ENCODE measurements at regions not wholly inside any gene's neighbourhood (a gene's known extent, or its start where the extent isn't known, plus 50 kb on each side); places are given as distances from the start of the nearest gene placed in this dataset.

DNA sequence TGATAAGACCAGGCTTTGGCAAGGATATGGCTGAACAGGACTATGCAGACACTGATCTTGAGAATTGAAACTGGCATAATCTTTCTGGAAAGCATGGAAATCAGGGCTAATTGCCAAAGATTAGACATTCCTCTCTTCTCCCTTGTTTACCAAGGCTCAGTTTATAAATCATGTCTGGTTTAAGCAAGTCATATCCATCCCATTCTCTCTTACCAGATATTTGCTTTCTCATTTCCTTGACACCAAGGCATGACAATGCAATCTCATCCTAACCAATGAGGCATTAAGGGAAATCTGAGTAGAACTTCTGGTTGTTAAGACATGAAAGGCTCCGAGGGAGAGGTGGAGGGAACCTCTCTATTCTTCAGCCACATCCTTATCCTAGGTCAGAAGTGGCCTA is 110.3 kb upstream of the CEP85L start:
- Histone ChIP-seq H3K36me3 (ENCODE audit: control insufficient read depth, insufficient read depth, low read length) (no peaks in the 10 kb centered on the region), H3K27me3 (ENCODE audit: control insufficient read depth, insufficient read depth, low read length) (no peaks in the 10 kb centered on the region), H3K4me1 (ENCODE audit: control insufficient read depth, insufficient read depth, low read length) (no peaks in the 10 kb centered on the region), H3K9me3 (ENCODE audit: control insufficient read depth, low read length) (no peaks in the 10 kb centered on the region), H3K4me3 (ENCODE audit: low read length) (no peak overlapping the region), H3K9ac (ENCODE audit: low read length) (no peak overlapping the region)

GRCh38 chr6:118758946-118759345 is 107.6 kb upstream of the CEP85L start:
- Histone ChIP-seq H3K27me3 (ENCODE audit: control insufficient read depth, insufficient read depth, low read length) (no peaks in the 10 kb centered on the region), H3K36me3 (ENCODE audit: control insufficient read depth, insufficient read depth, low read length) (no peaks in the 10 kb centered on the region), H3K9me3 (ENCODE audit: control insufficient read depth, low read length) (no peaks in the 10 kb centered on the region), H3K4me3 (ENCODE audit: low read length) (no peak overlapping the region), H3K4me1 (ENCODE audit: control insufficient read depth, insufficient read depth, low read length) (no peaks in the 10 kb centered on the region), H3K9ac (ENCODE audit: low read length) (no peak overlapping the region)

DNA sequence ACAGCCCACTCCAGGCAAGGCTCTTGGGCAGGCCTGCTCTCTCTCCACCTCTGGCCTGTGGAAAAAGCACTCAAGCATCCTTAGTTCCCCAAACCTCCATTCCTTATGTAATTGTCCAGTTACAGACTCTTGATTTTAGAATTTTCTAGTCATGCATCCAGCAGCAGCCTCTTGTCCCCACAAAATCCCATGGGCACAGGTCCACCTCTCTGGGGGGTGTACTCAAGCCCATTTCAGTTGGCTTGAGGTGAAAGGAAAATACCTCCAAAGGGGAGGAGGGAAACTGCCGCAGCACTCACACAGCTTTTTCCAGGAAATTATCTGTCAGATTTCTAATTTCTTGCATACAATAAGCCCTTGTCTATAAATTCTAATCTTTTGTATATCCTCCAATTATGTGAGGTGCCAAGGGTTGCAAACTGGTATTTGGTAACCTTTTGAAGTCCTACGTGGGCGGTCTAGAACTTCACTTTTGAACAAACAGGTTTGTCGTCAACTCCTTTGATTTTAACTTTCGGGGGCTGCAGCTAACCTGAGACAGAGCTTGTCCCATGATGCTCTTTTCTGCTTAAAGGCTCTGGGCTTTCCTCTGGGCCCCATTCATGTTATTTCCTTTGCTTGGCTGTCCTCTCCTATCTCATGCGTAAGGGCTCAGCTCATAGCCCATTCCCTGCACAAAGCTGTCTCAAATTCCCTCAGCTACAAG is 104.7 kb upstream of the CEP85L start:
- H3K9ac ChIP-seq (ENCODE audit: low read length), result no peak overlapping the region
- H3K36me3 ChIP-seq (ENCODE audit: control insufficient read depth, insufficient read depth, low read length), result no peaks in the 10 kb centered on the region
- no peak overlapping the region for H3K4me3 ChIP-seq (ENCODE audit: low read length)

DNA sequence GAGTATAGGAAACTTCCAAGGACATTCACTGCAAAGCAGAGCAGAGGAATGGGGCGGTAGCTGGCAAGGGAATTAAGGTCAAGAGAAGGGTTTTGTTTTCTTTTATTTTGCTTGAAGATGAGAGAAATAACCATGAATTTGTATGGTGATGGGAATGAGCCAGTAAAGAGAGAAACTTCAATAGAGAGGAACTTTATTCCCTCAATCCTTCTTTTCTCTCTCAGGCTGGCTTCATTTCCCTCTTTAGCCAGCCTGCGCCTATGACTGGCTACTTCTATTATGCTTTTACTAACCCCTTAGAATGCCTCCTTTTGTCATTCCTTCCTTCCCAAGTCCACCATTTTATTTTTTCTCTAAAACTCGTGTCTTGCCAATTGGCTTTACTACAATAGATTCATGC is 101.4 kb upstream of the CEP85L start:
- peaks cover 10% of the 10 kb centered on the region for H3K4me1 ChIP-seq (ENCODE audit: control insufficient read depth, insufficient read depth, low read length)
- no peaks in the 10 kb centered on the region for H3K36me3 ChIP-seq (ENCODE audit: control insufficient read depth, insufficient read depth, low read length)
- H3K4me3 ChIP-seq (ENCODE audit: low read length), result no peak overlapping the region
- H3K9ac ChIP-seq (ENCODE audit: low read length), result no peak overlapping the region
- no peaks in the 10 kb centered on the region for H3K9me3 ChIP-seq (ENCODE audit: control insufficient read depth, low read length)
- H3K27me3 ChIP-seq (ENCODE audit: control insufficient read depth, insufficient read depth, low read length), result no peaks in the 10 kb centered on the region

More for the DNA sequence above, 104.7 kb upstream of the CEP85L start:
- Histone ChIP-seq H3K9me3 (ENCODE audit: control insufficient read depth, low read length) (no peaks in the 10 kb centered on the region), H3K27me3 (ENCODE audit: control insufficient read depth, insufficient read depth, low read length) (no peaks in the 10 kb centered on the region), H3K4me1 (ENCODE audit: control insufficient read depth, insufficient read depth, low read length) (no peaks in the 10 kb centered on the region)

DNA sequence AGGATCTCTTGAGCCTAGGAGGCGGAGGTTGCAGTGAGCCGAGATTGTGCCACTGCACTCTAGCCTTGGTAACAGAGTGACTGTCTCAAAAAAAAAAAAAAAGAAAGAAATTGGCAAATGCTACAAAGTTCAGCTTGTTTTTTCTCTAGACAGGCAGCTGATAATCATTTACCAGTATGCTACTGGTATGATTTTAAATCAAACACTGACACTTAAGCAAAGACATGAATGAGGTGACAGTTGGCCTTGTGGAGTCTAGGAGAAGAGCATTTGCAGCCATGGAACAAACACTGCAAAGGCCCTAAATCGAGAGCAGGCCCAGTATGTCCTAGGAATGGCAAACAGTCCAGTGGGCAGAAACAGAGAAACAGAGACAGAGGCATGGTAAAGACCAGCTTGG is 99.7 kb upstream of the CEP85L start:
- H3K9ac ChIP-seq (ENCODE audit: low read length), result no peak overlapping the region
- H3K4me3 ChIP-seq (ENCODE audit: low read length), result no peak overlapping the region
- no peaks in the 10 kb centered on the region for H3K36me3 ChIP-seq (ENCODE audit: control insufficient read depth, insufficient read depth, low read length)
- H3K27me3 ChIP-seq (ENCODE audit: control insufficient read depth, insufficient read depth, low read length), result no peaks in the 10 kb centered on the region
- peaks cover 14% of the 10 kb centered on the region for H3K4me1 ChIP-seq (ENCODE audit: control insufficient read depth, insufficient read depth, low read length)
- H3K9me3 ChIP-seq (ENCODE audit: control insufficient read depth, low read length), result no peaks in the 10 kb centered on the region

- Histone ChIP-seq H3K9me3 (ENCODE audit: control insufficient read depth, low read length) (no peaks in the 10 kb centered on the region), H3K9ac (ENCODE audit: low read length) (no peak overlapping the region), H3K27me3 (ENCODE audit: control insufficient read depth, insufficient read depth, low read length) (no peaks in the 10 kb centered on the region), H3K4me3 (ENCODE audit: low read length) (no peak overlapping the region), H3K36me3 (ENCODE audit: control insufficient read depth, insufficient read depth, low read length) (no peaks in the 10 kb centered on the region), H3K4me1 (ENCODE audit: control insufficient read depth, insufficient read depth, low read length) (peaks cover 14% of the 10 kb centered on the region)
Measured at GRCh38 chr6:118750143-118750542, 98.8 kb upstream of the CEP85L start.

DNA sequence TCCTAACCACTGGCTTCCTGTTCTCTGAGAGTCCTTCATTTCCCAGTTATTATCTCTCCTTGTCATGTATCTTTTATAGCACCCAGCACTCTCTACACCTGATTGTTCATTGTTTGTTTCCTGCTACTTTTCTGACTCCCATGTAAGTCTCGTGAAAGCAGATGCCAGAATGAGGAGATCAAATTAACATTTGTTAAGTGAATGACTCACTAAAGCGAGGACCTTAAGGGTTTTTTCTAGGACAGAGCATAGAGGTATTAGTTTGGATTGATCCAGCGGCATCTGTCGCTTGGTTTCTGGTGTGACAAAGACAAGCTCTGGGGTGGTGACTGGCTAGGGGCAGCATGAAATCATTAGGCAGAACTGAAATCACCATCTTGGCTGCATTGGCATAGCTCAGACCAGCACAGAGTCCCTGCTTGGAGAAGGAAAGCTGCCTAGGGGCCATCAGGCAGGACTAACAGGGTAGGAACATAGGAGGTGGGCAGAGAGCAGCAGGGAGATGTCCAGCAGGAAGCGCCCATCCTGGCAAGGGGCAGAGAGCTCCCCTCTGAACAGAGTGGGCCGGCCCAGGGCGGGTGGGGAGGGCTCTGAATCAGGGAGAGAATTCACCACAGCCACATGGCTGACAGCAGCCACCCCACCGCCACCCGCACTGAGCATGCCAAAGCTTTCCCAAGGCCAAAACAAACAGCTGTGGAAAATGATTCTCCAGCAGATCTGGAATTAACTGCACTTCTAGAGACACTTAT is 97.1 kb upstream of the CEP85L start:
- no peaks in the 10 kb centered on the region for H3K9me3 ChIP-seq (ENCODE audit: control insufficient read depth, low read length)
- H3K4me1 ChIP-seq (ENCODE audit: control insufficient read depth, insufficient read depth, low read length), result peaks cover 14% of the 10 kb centered on the region
- H3K36me3 ChIP-seq (ENCODE audit: control insufficient read depth, insufficient read depth, low read length), result no peaks in the 10 kb centered on the region
- H3K27me3 ChIP-seq (ENCODE audit: control insufficient read depth, insufficient read depth, low read length), result no peaks in the 10 kb centered on the region
- peak overlapping the region; percentile 27 for H3K9ac ChIP-seq (ENCODE audit: low read length)
- H3K4me3 ChIP-seq (ENCODE audit: low read length), result no peak overlapping the region

- H3K9ac ChIP-seq (ENCODE audit: low read length), result no peak overlapping the region
- H3K9me3 ChIP-seq (ENCODE audit: control insufficient read depth, low read length), result no peaks in the 10 kb centered on the region
- no peaks in the 10 kb centered on the region for H3K27me3 ChIP-seq (ENCODE audit: control insufficient read depth, insufficient read depth, low read length)
- no peaks in the 10 kb centered on the region for H3K36me3 ChIP-seq (ENCODE audit: control insufficient read depth, insufficient read depth, low read length)
- H3K4me3 ChIP-seq (ENCODE audit: low read length), result no peak overlapping the region
- H3K4me1 ChIP-seq (ENCODE audit: control insufficient read depth, insufficient read depth, low read length), result peaks cover 14% of the 10 kb centered on the region
Measured at GRCh38 chr6:118746825-118747174, 95.4 kb upstream of the CEP85L start.

DNA sequence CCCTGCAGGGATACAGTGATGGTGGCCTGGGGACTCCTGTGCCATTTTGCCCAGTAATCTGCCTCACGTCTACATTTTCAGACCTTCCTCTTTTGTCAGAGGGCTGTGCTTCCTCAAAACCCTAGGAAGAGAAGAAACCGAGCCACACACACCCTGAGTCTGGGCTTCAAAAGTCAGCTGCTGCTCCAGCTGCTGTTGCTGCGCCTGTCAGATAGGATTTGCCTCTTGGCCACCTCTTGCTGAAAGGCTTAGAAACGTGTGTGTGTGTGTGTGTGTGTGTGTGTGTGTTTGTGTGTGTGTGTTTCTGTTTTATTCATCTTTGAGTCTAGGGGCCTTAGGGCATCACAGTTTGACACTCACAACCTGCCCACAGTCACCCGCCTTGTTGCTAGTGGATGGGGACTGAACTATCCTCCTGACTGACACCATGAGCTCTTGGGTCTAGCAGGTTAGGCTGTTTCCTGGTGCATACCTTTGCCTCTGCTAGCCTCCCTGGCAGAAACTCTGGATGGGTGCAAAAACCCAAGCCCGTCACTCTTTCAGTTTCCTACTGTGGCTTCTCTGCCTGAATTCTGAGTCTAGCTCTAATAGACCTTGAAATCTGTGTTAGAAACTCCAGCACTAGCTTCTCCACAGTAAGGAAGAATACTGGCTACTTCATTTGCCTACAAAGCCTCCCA is 94.9 kb upstream of the CEP85L start:
- H3K9me3 ChIP-seq (ENCODE audit: control insufficient read depth, low read length), result no peaks in the 10 kb centered on the region
- peaks cover 14% of the 10 kb centered on the region for H3K4me1 ChIP-seq (ENCODE audit: control insufficient read depth, insufficient read depth, low read length)
- no peaks in the 10 kb centered on the region for H3K27me3 ChIP-seq (ENCODE audit: control insufficient read depth, insufficient read depth, low read length)
- H3K4me3 ChIP-seq (ENCODE audit: low read length), result no peak overlapping the region
- no peaks in the 10 kb centered on the region for H3K36me3 ChIP-seq (ENCODE audit: control insufficient read depth, insufficient read depth, low read length)
- no peak overlapping the region for H3K9ac ChIP-seq (ENCODE audit: low read length)

GRCh38 chr6:118745156-118745555 is 93.8 kb upstream of the CEP85L start:
- no peaks in the 10 kb centered on the region for H3K27me3 ChIP-seq (ENCODE audit: control insufficient read depth, insufficient read depth, low read length)
- no peak overlapping the region for H3K9ac ChIP-seq (ENCODE audit: low read length)
- no peak overlapping the region for H3K4me3 ChIP-seq (ENCODE audit: low read length)
- peaks cover 14% of the 10 kb centered on the region for H3K4me1 ChIP-seq (ENCODE audit: control insufficient read depth, insufficient read depth, low read length)
- H3K36me3 ChIP-seq (ENCODE audit: control insufficient read depth, insufficient read depth, low read length), result no peaks in the 10 kb centered on the region
- H3K9me3 ChIP-seq (ENCODE audit: control insufficient read depth, low read length), result no peaks in the 10 kb centered on the region

DNA sequence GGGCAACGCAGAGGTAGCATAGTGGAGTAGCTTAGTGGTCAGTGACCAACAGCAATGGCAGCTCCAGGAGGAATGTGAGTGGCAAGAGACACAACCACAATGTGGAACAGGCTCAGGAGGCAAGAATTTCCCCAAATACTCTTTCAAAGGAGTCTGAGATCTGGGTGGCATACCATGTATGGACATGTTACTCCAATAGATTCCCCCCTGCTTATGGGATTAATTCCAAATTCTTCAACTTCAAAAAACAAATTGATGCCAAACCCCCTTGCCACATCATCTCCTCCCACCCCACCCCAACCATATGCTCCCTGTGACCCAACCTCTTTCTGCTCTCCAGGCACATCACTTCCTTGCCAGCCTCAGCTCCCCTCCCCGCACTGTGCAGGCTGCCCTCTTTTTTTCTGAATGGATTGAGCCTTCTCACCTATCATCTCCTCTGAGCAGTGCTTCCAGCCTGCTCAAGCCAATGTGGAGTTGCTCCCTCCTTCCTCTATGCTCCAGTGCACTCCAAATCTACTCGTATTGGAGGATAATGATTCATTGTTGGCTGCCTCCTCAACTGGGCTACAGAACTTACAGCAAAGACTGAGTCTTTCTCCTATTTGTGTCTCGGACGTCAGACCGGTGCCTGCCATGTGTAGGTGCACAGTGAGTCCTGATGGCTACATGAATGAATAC is 93.0 kb upstream of the CEP85L start:
- Histone ChIP-seq H3K4me3 (ENCODE audit: low read length) (no peak overlapping the region), H3K9ac (ENCODE audit: low read length) (no peak overlapping the region), H3K4me1 (ENCODE audit: control insufficient read depth, insufficient read depth, low read length) (peaks cover 14% of the 10 kb centered on the region), H3K9me3 (ENCODE audit: control insufficient read depth, low read length) (no peaks in the 10 kb centered on the region), H3K36me3 (ENCODE audit: control insufficient read depth, insufficient read depth, low read length) (no peaks in the 10 kb centered on the region), H3K27me3 (ENCODE audit: control insufficient read depth, insufficient read depth, low read length) (no peaks in the 10 kb centered on the region)

DNA sequence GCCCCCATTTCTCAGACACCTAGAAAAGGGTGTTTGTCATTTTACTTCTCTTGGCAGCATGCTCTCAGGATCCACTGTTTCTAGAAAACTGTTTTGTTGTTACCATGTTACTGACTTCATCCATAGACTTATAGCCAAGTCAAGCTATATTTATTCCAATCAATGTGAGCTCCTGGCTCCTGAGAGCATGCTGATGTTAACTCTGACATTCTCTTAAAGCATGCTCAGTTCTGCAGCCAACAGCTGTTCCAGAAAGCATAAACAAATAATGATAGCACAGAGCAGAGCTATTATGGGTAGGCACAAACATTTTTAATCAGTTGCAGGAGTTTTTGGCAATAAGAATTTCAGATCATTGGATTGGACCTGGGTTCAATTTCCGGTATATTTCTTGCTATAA is 92.4 kb upstream of the CEP85L start:
- H3K4me1 ChIP-seq (ENCODE audit: control insufficient read depth, insufficient read depth, low read length), result peaks cover 13% of the 10 kb centered on the region
- H3K36me3 ChIP-seq (ENCODE audit: control insufficient read depth, insufficient read depth, low read length), result no peaks in the 10 kb centered on the region
- H3K9me3 ChIP-seq (ENCODE audit: control insufficient read depth, low read length), result no peaks in the 10 kb centered on the region
- H3K27me3 ChIP-seq (ENCODE audit: control insufficient read depth, insufficient read depth, low read length), result no peaks in the 10 kb centered on the region
- no peak overlapping the region for H3K4me3 ChIP-seq (ENCODE audit: low read length)
- H3K9ac ChIP-seq (ENCODE audit: low read length), result no peak overlapping the region

Data from mucosa of stomach (tissue), 1 donor.